Right renal pelvis (tissue), 4 donors: ENCODE measurements at regions not wholly inside any gene's neighbourhood (a gene's known extent, or its start where the extent isn't known, plus 50 kb on each side); places are given as distances from the start of the nearest gene placed in this dataset.
"Not testable (repeated sequence)": the region's sequence is repeated elsewhere in the genome, so short reads cannot be mapped to it uniquely, and the experiment has no call there.

ENCODE experiments used
- DNase-seq, 4 donors: peaks; one replicate each; pipeline ENCODE4 v3.0.0-alpha.2; 2013; ENCODE audit warnings: low read depth in 4 of 4, low spot score in 3 of 4, missing footprints in 1 of 4

- no peak for DNase-seq
Observed at GRCh38 chr12:84161296-84161695, 751.3 kb downstream of the SLC6A15 start.

GRCh38 chr12:84159260-84159659 is 753.3 kb downstream of the SLC6A15 start:
- peak in 1 of 4 donors; percentile 3 for DNase-seq

- no peak for DNase-seq
Observed at GRCh38 chr12:84157170-84157569, 755.4 kb downstream of the SLC6A15 start.

GRCh38 chr12:84154991-84155930 is 757.3 kb downstream of the SLC6A15 start:
- DNase-seq: not testable (repeated sequence)

GRCh38 chr12:84154439-84154990 is 758.1 kb downstream of the SLC6A15 start:
- not testable (repeated sequence) for DNase-seq

GRCh38 chr12:84150201-84150600 is 762.4 kb downstream of the SLC6A15 start:
- peak in 2 of 4 donors; percentile 3 to 4 for DNase-seq

- no peak for DNase-seq
Observed at GRCh38 chr12:84148335-84148734, 764.3 kb downstream of the SLC6A15 start.

GRCh38 chr12:84136862-84137367 is 775.7 kb downstream of the SLC6A15 start:
- DNase-seq: no peak

- DNase-seq: no peak
Observed at GRCh38 chr12:84135586-84136279, 776.9 kb downstream of the SLC6A15 start.

GRCh38 chr12:84134797-84135366 is 777.7 kb downstream of the SLC6A15 start:
- no peak for DNase-seq

- no peak for DNase-seq
Observed at GRCh38 chr12:84131076-84131475, 781.5 kb downstream of the SLC6A15 start.

GRCh38 chr12:84128117-84128991 is 784.2 kb downstream of the SLC6A15 start:
- no peak for DNase-seq

- no peak for DNase-seq
Observed at GRCh38 chr12:84124211-84124610, 788.4 kb downstream of the SLC6A15 start.

GRCh38 chr12:84117190-84117589 is 795.4 kb downstream of the SLC6A15 start:
- DNase-seq: no peak

- DNase-seq: no peak
Observed at GRCh38 chr12:84113666-84114065, 798.9 kb downstream of the SLC6A15 start.

- not testable (repeated sequence) for DNase-seq
Observed at GRCh38 chr12:84103886-84104285, 808.7 kb downstream of the SLC6A15 start.

- DNase-seq: not testable (repeated sequence)
Observed at GRCh38 chr12:84101963-84102362, 810.6 kb downstream of the SLC6A15 start.

GRCh38 chr12:84099591-84099990 is 813.0 kb downstream of the SLC6A15 start:
- not testable (repeated sequence) for DNase-seq

GRCh38 chr12:84091651-84092050 is 820.9 kb downstream of the SLC6A15 start:
- no peak for DNase-seq

- DNase-seq: no peak
Observed at GRCh38 chr12:84089356-84089755, 823.2 kb downstream of the SLC6A15 start.
